HG03045 (cell line): ENCODE measurements at regions not wholly inside any gene's neighbourhood (a gene's known extent, or its start where the extent isn't known, plus 50 kb on each side); places are given as distances from the start of the nearest gene placed in this dataset.
"Not testable (repeated sequence)": the region's sequence is repeated elsewhere in the genome, so short reads cannot be mapped to it uniquely, and the experiment has no call there.

Experiments used
- ATAC-seq: cut with Tn5 transposase; IDR thresholded peaks from one replicate; pipeline ENCODE4 v1.9.1; 2021; ENCODE audit warnings: mild to moderate bottlenecking, moderate library complexity; ENCODE audit not compliant: unreplicated experiment

- ATAC-seq, result no peak
Observed at GRCh38 chrX:55981603-55982002, 250.6 kb upstream of the KLF8 start.

DNA sequence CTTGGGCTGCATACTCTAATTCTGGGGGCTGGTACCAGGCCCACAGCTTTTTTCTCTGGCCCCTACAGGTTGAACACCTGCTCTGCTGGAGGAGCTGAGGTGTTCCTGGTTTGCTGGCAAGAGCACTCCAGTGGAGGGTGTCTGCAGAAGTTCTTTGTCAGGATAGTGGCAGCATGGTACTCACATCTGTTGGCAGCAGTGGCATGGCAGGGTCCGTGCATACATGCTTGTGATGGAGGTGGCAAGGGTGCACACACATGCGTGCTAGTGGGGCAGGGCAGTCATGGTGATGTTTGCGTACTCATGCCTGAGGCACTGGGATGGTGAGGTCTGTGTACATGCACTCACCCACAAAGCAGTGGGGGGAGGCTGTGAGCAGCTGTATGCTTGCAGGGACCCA, 235.5 kb upstream of the KLF8 start:
- no peak for ATAC-seq

DNA sequence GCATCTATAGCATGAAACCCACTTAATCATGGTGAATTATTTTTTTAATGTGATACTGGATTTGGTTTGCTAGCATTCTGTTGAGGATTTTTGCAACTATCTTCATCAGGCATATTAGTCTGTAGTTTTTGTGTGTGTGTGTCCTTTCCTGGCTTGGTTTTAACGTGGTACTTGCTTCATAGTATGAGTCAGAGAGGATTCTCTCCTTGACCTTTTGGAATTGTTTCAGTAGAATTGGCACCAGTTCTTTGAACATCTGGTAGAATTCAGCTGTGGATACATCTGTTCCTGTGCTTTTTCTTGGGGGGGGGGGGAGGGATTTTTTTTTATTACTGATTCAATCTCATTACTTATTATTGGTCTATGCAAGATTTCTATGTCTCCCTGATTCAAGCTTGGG, 232.0 kb upstream of the KLF8 start:
- no peak for ATAC-seq

GRCh38 chrX:56000729-56001128, 231.4 kb upstream of the KLF8 start:
- no peak for ATAC-seq

DNA sequence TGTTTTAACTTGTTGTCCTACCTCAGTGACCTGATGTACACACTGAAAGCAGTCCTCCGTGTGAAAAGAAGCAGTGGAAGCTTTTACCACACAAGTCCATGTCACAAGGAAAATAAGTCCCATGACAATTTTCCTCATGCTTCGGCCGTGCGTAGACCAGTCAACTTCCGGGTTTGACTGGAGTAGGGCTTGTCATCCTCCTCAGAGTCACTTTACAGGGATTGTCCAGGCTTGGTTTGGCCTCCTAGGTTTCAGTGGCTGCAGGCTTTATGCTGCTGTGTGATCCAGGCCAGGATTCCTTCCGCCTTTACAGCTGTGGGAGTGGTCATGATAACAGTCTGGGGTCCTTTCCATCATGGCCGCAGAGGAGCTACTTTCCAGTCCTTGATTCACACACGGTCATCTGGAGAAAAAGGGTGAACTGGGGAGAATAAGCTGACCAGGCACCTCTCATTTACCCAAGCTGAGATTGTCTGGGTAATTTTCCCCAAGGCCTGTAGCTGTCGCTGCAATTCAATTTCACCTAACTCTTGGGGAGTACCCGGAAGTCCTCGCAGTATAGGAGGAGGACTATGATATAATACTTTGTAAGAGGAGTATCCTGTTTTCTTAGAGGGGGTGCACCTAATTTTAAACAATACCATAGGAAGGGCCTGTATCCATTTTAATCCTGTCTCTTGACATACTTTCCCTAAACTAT, 206.1 kb upstream of the KLF8 start:
- ATAC-seq, result no peak

GRCh38 chrX:56026815-56027214, 205.3 kb upstream of the KLF8 start:
- no peak for ATAC-seq

GRCh38 chrX:56029188-56029587, 203.0 kb upstream of the KLF8 start:
- no peak for ATAC-seq

DNA sequence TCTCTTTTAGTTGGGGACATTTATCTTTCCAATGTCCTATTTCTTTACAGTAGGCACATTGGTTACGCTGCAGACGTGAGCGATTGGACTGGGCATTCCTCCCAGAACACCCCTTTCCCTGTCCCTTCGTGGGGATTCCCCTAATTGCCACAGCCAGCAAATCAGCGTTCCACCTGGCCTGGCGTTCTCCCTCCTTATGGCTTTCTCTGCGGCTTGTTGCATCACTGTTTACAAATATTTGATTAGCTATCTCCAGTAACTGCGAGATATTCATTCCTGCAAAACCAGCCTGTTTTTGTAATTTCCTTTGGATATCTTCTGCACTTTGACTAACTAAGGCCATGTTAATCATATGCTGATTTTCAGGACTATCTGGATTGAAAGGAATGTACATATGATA, 202.5 kb upstream of the KLF8 start:
- ATAC-seq, result no peak

GRCh38 chrX:56031409-56031808, 200.7 kb upstream of the KLF8 start:
- ATAC-seq, result no peak

DNA sequence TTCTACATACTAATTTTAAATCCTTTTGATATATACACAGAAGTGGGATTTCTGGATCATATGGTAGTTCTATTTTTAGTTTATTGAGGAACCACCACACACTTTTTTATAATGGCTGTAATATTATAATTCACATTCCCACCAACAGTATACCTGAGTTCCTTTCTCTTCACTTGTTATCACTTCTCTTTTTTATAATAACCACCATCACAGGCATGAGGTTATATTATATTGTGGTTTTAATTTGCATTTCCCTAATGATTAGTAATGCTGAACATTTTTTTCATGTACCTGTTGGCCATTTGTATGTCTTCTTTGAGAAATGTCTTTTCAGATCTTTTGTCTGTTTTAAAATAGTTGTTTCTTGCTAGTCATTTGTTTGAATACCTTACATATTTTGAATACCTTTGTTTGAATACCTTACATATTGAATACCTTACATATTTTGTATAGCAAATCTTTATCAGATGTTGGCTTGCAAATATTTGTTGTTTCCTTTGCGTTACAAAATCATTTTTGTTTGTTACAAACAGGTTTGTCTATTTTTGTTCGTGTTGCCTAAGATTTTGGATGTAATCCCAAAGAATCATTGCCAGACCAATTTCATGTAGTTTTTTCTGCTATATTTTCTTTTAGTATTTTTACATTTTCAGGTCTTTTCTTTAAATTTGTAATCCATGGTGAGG, 198.5 kb upstream of the KLF8 start:
- ATAC-seq, result no peak

DNA sequence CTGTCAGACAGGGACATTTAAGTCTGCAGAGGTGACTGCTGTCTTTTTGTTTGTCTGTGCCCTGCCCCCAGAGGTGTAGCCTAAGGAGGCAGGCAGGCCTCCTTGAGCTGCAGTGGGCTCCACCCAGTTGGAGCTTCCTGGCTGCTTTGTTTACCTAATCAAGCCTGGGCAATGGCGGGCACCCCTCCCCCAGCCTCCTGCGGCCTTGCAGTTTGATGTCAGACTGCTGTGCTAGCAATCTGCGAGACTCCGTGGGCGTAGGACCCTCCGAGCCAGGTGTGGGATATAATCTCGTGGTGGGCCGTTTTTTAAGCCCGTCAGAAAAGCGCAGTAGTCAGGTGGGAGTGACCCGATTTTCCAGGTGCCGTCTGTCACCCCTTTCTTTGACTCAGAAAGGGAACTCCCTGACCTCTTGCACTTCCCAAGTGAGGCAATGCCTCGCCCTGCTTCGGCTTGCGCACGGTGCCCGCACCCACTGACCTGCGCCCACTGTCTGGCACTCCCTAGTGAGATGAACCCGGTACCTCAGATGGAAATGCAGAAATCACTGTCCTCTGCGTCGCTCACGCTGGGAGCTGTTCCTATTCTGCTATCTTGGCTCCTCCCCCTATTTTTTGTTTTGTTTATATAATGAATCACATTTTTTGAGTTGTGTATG, 179.4 kb upstream of the KLF8 start:
- ATAC-seq, result not testable (repeated sequence)

DNA sequence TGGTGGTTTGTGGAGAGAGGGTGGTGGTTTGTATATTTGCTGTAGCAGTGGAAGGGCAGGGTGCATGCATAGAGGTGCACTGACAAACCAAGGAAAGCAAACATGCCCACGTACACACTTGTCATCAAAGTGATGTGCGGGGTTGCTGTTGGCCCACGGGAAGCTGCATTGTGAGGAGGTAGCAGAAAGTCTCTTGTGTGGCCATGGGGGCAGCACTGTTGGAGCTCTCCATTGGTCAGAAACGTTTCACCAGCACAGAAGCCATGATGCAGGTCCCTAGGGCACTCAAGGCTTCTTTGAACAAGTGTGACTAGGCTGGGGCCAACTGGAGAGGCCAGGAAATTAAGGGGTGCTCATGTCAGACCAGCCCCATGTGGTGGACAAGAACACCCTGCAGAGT, 174.8 kb upstream of the KLF8 start:
- ATAC-seq, result no peak

DNA sequence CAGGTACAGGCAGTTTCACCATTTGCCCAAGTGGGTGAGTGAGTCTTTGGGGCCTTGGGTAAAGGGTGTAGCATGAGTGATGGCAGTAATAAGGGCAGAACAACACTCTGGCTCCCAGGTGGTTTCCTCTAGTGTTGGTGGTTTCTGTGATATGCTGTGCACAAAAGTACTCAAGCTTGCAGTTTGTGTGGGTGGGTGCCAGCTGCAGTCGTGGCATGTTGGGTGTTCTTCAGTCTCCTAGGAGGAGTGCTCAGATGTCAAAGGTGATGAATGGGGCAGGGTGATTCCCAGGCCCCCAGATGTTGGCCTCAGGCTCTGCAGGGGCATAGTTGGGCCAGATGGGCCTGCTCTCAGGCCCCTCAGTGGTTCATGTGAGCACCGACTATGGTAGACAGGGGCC, 166.1 kb upstream of the KLF8 start:
- ATAC-seq, result peak; percentile 72

- ATAC-seq, result no peak
Observed at GRCh38 chrX:56068274-56068758, 163.8 kb upstream of the KLF8 start.

- ATAC-seq, result no peak
Observed at GRCh38 chrX:56069299-56069931, 162.7 kb upstream of the KLF8 start.

DNA sequence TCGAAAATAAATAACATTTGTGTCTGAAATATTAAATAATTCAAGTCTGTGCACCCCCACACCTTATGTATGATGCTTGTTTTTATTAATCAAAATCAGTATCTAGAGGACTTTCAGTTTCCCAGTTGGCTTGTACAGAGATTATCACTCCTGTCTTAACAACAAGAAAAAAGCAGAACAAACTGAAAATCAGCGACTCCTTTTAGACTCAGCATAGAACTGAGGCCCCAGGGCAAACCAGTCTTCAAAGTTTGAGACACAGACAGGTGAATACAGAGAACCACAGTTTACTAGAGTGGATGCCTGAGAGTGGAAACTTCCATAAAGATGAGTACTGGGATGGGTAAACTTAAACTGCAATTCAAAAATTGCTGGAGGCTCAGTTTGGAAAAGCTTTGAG, 142.8 kb upstream of the KLF8 start:
- no peak for ATAC-seq

- no peak for ATAC-seq
Observed at GRCh38 chrX:56099271-56099670, 132.9 kb upstream of the KLF8 start.

DNA sequence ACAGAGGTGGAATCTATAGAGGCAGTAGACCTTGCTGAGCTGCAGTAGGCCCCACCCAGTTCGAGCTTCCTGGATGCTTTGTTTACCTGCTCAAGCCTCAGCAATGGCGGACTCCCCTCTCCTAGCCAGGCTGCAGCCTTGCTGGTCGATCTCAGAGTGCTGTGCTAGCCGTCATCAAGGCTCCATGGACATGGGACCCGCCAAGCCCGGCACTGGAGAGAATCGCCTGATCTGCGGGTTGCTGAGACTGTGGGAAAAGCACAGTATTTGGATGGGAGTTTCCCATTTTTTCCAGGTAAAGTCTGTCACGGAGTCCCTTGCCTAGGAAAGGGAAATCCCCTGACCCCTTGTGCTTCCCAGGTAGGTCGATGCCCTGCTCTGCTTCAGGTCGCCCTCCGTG, 124.8 kb upstream of the KLF8 start:
- no peak for ATAC-seq

DNA sequence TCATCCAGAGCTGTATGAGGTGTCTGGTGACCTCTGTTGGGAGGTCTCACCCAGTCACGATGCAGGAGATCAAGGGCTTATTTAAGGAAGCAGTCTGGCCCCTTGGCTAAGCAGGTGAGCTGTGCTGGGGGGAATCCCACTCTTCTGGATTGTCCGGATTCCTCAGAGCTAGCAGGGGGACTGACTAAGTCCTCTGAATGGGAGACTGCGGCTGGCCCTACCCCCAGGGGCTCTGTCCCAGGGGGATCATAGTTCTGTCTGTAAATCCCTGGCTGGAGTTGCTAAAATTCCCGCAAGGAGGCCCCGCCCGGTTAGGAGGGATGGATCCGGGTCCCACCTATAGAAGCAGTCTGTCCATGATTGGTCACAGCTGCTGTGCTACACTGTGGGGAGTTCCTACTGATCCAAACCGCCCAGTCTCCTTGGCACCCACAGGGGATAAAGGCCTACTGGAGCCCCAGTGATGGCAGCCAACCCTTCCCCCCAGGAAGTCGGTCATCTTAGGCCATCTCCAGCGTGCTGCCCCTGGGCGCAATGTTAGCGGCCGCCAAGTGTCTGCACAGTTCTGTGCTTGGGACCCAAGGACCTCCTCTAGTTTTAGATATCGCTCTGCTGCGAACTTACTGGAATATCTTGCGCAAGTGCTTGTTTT, 118.2 kb upstream of the KLF8 start:
- no peak for ATAC-seq

GRCh38 chrX:56114437-56114787, 117.7 kb upstream of the KLF8 start:
- ATAC-seq, result no peak

GRCh38 chrX:56120242-56120641, 111.9 kb upstream of the KLF8 start:
- ATAC-seq, result no peak
